ENCODE measurements at regions not wholly inside any gene's neighbourhood (a gene's known extent, or its start where the extent isn't known, plus 50 kb on each side); places are given as distances from the start of the nearest gene placed in this dataset.

- TF ChIP-seq POLR2AphosphoS5 (IDR thresholded peaks at IDR 0.05; ENCODE audit: low read depth), result no peak
- no peak for TF ChIP-seq GABPA (IDR thresholded peaks at IDR 0.05; ENCODE audit: low read depth)
- no peak for TF ChIP-seq CTCF (IDR thresholded peaks at IDR 0.05; ENCODE audit: insufficient read depth, low read length)
Measured at GRCh38 chr6:113610377-113610988, 246.7 kb upstream of the MARCKS start.
